Vagina (tissue), 2 donors: ENCODE measurements at regions not wholly inside any gene's neighbourhood (a gene's known extent, or its start where the extent isn't known, plus 50 kb on each side); places are given as distances from the start of the nearest gene placed in this dataset.

Source experiments
- DNase-seq, 2 donors: peaks; one replicate each; pipeline ENCODE4 v3.0.0-alpha.2; 2017; ENCODE audit errors: extremely low spot score in 2 of 2
- H3K27ac ChIP-seq: fragments of 200-600 bp; sonication (generic); one replicate; pipeline ENCODE4 v1.5.1; 2019
- H3K27me3 ChIP-seq: fragments of 200-600 bp; sonication (generic); one replicate; pipeline ENCODE4 v1.5.1; 2019
- H3K36me3 ChIP-seq, 2 donors: fragments of 200-600 bp; sonication (generic); one replicate each; pipeline ENCODE4 v1.5.1; 2017 to 2019
- H3K4me1 ChIP-seq: fragments of 200-600 bp; sonication (generic); one replicate; pipeline ENCODE4 v1.5.1; 2019
- H3K4me3 ChIP-seq, 2 donors: fragments of 200-600 bp; sonication (generic); 1 replicate in 1 of 2; 2 replicates in 1 of 2; pipeline ENCODE4 v1.5.1; 2016 to 2019
- H3K9me3 ChIP-seq: fragments of 200-600 bp; sonication (generic); one replicate; pipeline ENCODE4 v1.5.1; 2019
- CTCF ChIP-seq, 3 experiments: fragments of 450-650 bp in 2 of 3; fragments of 200-600 bp in 1 of 3; sonication (generic) in 1 of 3; IDR thresholded peaks; one replicate each; pipeline ENCODE4 v1.5.1; 2017 to 2019; ENCODE audit warnings: antibody characterized with exemption in 3 of 3, mild to moderate bottlenecking in 2 of 3, moderate library complexity in 2 of 3
- POLR2A ChIP-seq, 2 donors: fragments of 450-650 bp; IDR thresholded peaks; one replicate each; pipeline ENCODE4 v1.6.1; 2017; ENCODE audit warnings: antibody characterized with exemption in 2 of 2, mild to moderate bottlenecking in 2 of 2, moderate library complexity in 2 of 2
- POLR2AphosphoS5 ChIP-seq, 2 donors: sonication (generic); formaldehyde crosslinking; IDR thresholded peaks; one replicate each; pipeline ENCODE4 v1.9.0; 2017; ENCODE audit warnings: antibody characterized with exemption in 2 of 2, mild to moderate bottlenecking in 2 of 2, low read depth in 1 of 2; ENCODE audit not compliant: insufficient read depth in 1 of 2
- intact Hi-C: fragments of 100-400 bp; cut with DNase I; formaldehyde crosslinking; loops from one replicate; pipeline ENCODE4 v1.15.1; 2023

GRCh38 chr3:16059711-16060357 is 114.6 kb upstream of the GALNT15 start:
- H3K4me1 ChIP-seq, result peaks cover 36% of the 10 kb centered on the region
- no peak for DNase-seq
- H3K36me3 ChIP-seq, result no peaks in the 10 kb centered on the region
- no peak for TF ChIP-seq CTCF (IDR thresholded peaks at IDR 0.05)
- TF ChIP-seq POLR2AphosphoS5 (IDR thresholded peaks at IDR 0.05; ENCODE audit: insufficient read depth in 1 of 2, low read depth in 1 of 2), result no peak
- no peak for TF ChIP-seq POLR2A (IDR thresholded peaks at IDR 0.05)
- intact Hi-C loops, result loop anchor here (5.0 kb wide), 1 partner anchor 72 kb away; no protein-coding TSS in a partner anchor
- no peaks in the 10 kb centered on the region for H3K9me3 ChIP-seq
- H3K27me3 ChIP-seq, result no peaks in the 10 kb centered on the region
- H3K4me3 ChIP-seq, result no peak overlapping the region
- H3K27ac ChIP-seq, result peak overlapping the region; percentile 79

GRCh38 chr3:16060358-16060852 is 114.1 kb upstream of the GALNT15 start:
- intact Hi-C loops, result no loop called here
- no peak overlapping the region for H3K4me3 ChIP-seq
- H3K27me3 ChIP-seq, result no peaks in the 10 kb centered on the region
- peaks cover 41% of the 10 kb centered on the region for H3K4me1 ChIP-seq
- no peaks in the 10 kb centered on the region for H3K9me3 ChIP-seq
- no peak for TF ChIP-seq CTCF (IDR thresholded peaks at IDR 0.05)
- no peak for TF ChIP-seq POLR2A (IDR thresholded peaks at IDR 0.05)
- peak; percentile 60 to 96 for TF ChIP-seq POLR2AphosphoS5 (IDR thresholded peaks at IDR 0.05; ENCODE audit: insufficient read depth in 1 of 2, low read depth in 1 of 2)
- peak in 1 of 2 donors; percentile 95 for DNase-seq
- H3K36me3 ChIP-seq, result no peaks in the 10 kb centered on the region
- peak overlapping the region; percentile 79 for H3K27ac ChIP-seq

- Histone ChIP-seq H3K27me3 (no peaks in the 10 kb centered on the region), H3K27ac (peak overlapping the region; percentile 79), H3K4me3 (no peak overlapping the region), H3K4me1 (peaks cover 38% of the 10 kb centered on the region), H3K9me3 (no peaks in the 10 kb centered on the region), H3K36me3 (no peaks in the 10 kb centered on the region)
- TF ChIP-seq POLR2AphosphoS5 (IDR thresholded peaks at IDR 0.05; ENCODE audit: insufficient read depth in 1 of 2, low read depth in 1 of 2) (no peak), POLR2A (IDR thresholded peaks at IDR 0.05) (no peak), CTCF (IDR thresholded peaks at IDR 0.05) (no peak)
- no peak for DNase-seq
- intact Hi-C loops, result no loop called here
Observed at GRCh38 chr3:16060945-16061344, 113.5 kb upstream of the GALNT15 start.

- intact Hi-C loops, result no loop called here
- no peaks in the 10 kb centered on the region for H3K27me3 ChIP-seq
- TF ChIP-seq POLR2A (IDR thresholded peaks at IDR 0.05), result no peak
- TF ChIP-seq POLR2AphosphoS5 (IDR thresholded peaks at IDR 0.05; ENCODE audit: insufficient read depth in 1 of 2, low read depth in 1 of 2), result no peak
- TF ChIP-seq CTCF (IDR thresholded peaks at IDR 0.05), result no peak
- no peak for DNase-seq
- H3K4me1 ChIP-seq, result peaks cover 32% of the 10 kb centered on the region
- H3K27ac ChIP-seq, result peak overlapping the region; percentile 79
- H3K36me3 ChIP-seq, result no peaks in the 10 kb centered on the region
- H3K4me3 ChIP-seq, result no peak overlapping the region
- H3K9me3 ChIP-seq, result no peaks in the 10 kb centered on the region
Observed at GRCh38 chr3:16061491-16061890, 113.0 kb upstream of the GALNT15 start.

- Histone ChIP-seq H3K27ac (peak overlapping the region; percentile 79), H3K4me1 (peaks cover 42% of the 10 kb centered on the region), H3K36me3 (no peaks in the 10 kb centered on the region), H3K27me3 (no peaks in the 10 kb centered on the region), H3K9me3 (no peaks in the 10 kb centered on the region), H3K4me3 (no peak overlapping the region)
- no peak for DNase-seq
- TF ChIP-seq CTCF (IDR thresholded peaks at IDR 0.05) (no peak), POLR2AphosphoS5 (IDR thresholded peaks at IDR 0.05; ENCODE audit: insufficient read depth in 1 of 2, low read depth in 1 of 2) (no peak), POLR2A (IDR thresholded peaks at IDR 0.05) (no peak)
- intact Hi-C loops, result no loop called here
Observed at GRCh38 chr3:16063603-16064002, 110.9 kb upstream of the GALNT15 start.
